ENCODE measurements at regions not wholly inside any gene's neighbourhood (a gene's known extent, or its start where the extent isn't known, plus 50 kb on each side); places are given as distances from the start of the nearest gene placed in this dataset.

DNA sequence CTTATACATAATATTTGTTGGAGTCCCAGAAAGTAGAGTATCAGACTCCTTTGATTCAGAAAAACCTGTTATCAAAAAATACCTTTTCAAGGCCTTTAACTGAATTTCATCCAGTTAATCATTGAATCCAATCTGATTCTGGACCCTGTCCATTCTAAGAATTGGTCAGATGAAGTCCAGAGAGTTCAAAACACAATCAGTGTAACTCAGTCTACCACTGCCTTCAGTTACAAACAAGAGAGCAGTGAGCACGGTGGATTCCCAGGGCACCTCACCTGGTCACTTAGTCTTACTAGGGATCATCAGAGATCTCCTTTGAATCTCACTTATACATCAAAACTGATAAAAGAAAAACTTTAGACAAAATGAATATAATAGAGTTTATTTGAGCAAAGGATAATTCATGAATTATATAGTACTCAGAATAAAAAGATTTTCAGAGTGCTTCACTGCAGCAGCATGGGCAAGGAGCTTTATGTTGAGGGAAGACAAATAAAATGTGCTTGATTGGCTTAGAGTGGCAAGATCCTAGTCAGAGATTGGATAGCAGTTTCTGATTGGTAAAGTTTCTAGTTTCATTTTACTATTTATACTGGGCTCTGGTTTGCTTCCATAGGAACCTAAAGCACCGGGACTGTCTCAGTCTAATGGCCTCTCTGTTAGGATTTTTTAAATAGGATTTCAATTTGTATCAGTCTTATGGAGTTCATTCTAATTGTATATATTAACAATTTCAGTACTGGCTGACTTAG lies 474.9 kb upstream of the GOLIM4 start:
- DNase-seq: no peak

DNA sequence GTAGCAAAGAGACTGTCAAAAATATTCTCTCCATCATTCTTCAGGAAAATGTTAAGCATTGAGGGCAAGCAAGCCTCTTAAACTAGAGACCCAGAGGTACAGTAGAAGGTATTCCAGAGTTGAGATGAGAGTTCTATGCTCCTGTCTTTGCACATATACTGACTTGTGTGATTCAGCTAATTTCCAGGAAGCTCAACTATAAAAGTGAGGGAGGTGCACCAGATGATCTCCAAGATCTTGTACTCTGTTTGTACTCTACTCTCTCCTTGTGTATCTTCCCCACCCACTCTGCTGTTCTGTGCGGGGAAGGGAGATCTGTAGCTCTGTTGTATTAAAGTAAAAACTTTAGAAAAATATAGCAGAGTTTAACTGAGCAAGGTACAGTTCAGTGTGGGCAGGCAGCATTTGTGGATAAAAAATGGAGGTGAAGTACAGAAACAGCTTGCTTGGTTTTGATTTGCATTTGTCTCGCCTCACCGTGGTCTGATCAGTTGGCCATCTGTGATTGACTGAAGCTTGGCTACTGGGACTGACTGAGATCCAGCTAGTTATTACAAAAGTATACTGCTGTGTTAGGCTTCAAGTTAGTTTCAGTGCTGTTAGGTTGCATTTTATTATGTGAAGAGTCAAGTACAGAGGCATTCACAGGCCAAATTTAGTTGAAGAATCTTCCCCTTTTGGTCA lies 463.1 kb upstream of the GOLIM4 start:
- DNase-seq: no peak

DNA sequence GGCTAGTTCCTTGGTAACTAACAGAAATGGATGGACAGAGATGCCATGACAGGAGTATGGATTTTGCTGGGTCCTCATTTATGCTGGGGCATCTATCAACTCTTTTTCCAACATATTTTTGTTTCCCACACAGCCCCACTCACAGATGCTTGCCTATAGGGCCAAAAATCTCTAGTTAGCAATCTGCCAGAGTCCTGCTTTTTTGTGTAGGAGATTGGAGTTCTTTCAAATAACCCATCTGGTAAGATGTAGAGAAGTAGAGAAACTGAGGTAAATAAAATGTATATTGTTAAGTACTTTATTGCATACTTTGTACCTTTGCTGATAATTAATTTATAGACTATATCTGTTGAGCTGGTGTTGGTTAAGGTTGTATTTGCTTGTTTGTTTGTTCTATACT lies 456.5 kb upstream of the GOLIM4 start:
- no peak for DNase-seq

DNA sequence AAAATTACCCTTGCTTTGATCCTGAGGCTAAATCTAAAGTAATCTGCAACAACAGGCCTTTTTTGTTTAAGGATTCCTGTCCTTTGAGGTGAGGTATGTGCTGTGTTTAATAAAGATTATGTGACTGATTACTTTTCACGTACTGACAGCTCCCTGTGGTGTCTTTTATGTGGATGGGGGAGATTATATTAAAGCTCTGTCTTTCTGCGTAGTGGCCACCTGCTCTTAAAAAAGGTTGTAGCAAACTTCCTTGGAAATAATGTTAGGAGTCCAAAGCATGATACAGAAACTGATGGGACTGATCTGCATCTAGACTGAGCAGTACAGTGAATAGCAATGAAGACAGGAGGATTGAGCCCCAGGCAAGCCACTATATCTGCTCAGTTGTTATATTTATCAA lies 453.0 kb upstream of the GOLIM4 start:
- no peak for DNase-seq

- no peak for DNase-seq
Observed at GRCh38 chr3:168546707-168547106, 451.0 kb upstream of the GOLIM4 start.

DNA sequence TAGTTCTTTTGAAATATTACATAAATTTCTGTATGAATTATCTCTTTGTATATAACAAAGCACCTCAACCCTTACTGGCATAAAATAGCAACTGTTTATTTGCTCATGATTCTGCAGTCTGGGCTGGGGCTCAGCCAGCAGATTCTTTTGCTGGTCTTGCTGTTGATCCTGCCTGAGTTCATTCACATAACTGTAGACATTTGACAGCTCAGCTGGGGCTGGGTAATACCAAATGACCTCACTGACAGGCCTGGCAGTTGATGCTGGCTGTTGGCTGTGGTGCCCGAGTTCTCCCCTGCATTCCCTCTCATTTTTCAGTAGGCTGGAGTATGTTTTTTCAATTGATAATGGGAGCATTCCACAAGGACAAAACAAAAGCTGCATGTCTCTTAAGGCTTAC lies 449.9 kb upstream of the GOLIM4 start:
- no peak for DNase-seq

- no peak for DNase-seq
Observed at GRCh38 chr3:168544097-168544957, 448.6 kb upstream of the GOLIM4 start.

DNA sequence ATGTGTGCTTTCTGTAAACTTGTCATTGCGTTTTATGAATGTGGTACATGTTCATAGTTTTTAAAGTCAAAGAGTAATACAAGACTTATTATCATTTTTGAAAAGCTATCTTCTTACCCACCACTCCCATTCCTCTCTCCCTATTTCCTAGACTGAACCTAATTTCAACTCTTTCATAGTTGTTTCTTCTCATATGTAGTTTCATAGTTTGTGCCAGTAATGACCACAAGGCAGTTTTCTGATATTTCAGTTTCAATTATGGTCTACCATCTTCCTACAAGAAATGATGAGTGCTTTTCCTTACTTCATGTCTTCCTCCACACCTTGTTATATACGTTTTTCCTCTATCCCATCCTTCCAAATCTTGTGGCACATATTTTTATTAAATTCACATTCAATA lies 445.0 kb upstream of the GOLIM4 start:
- DNase-seq: no peak

GRCh38 chr3:168539909-168540308 lies 444.2 kb upstream of the GOLIM4 start:
- DNase-seq: no peak

DNA sequence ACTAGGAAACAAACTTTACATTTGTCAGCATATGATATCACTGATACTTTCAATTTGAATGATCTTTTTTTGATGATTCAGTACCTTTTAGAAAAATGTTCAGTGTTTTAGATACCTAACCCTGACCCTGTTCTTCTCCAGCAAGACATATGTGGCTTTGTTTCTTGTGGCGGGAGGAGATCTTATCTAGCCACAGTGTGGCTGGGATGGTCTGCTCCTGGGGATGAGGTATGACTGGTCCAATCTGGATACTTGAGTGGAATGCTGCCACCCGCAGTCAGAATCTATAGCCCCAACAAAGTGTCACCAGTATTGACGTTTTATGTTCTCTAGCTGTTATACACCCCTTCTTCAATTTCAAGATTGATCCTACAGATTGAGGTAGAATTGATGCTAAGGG lies 439.0 kb upstream of the GOLIM4 start:
- DNase-seq: no peak

GRCh38 chr3:168533600-168533999 lies 437.9 kb upstream of the GOLIM4 start:
- DNase-seq: no peak

GRCh38 chr3:168532135-168532534 lies 436.4 kb upstream of the GOLIM4 start:
- no peak for DNase-seq

GRCh38 chr3:168531116-168531515 lies 435.4 kb upstream of the GOLIM4 start:
- DNase-seq: no peak

DNA sequence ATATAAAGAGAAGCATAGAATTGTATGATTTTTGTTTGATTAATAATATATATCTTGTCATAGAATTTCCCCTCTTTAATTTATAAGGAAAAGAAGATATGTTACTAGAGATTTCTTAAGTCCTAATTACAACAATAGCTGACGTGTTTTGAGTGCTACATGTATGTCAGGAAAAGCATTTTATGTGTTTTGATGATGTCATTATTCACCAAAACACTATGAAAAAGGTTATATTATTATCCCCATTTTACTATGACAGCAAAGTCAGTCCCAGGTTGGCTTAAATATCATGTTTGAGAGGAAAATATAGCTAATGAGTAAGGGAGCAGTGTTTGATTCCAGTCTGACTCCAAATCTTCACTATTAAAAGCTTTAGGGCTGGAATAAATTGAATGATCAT lies 428.4 kb upstream of the GOLIM4 start:
- no peak for DNase-seq

GRCh38 chr3:168517249-168518071 lies 421.7 kb upstream of the GOLIM4 start:
- no peak for DNase-seq

DNA sequence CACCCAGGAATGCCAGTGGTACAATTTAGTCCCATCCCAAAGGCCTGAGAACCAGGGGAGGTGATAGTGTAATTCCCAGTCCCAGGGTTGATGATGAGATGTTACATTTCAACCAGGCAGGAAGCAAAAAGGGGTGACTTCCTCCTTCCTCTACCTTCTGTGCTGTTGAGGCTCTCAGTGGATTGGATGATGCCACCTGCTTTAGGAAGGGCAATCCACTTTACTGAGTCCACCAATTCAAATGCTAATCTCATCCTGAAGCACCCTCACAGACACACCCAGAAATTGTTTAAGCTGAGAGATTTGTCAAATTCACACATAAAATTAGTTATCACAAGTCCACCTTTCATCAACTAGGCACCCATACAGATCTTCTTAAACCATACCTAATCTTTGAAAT lies 418.5 kb upstream of the GOLIM4 start:
- no peak for DNase-seq

DNA sequence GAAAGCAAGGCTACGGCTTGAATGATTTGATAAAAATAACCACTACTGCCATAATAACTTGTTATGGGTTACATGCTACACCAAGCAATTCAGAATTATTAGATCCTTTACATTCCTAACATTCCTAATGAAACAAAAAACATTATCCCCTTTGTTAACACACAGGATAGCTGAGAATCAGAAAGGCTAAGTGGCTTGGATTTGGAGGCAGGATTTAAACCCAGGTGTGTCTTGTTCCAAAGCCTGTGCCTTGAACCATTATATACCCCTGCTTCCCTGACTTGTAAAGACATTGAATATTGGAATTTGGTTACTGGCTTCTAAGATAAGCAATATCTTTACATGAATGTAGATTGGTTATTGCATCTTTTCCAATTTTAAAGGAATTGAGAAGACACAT lies 417.1 kb upstream of the GOLIM4 start:
- DNase-seq: no peak

- no peak for DNase-seq
Observed at GRCh38 chr3:168511428-168512014, 415.8 kb upstream of the GOLIM4 start.

- no peak for DNase-seq
Observed at GRCh38 chr3:168506589-168506988, 410.9 kb upstream of the GOLIM4 start.

GRCh38 chr3:168501570-168501969 lies 405.8 kb upstream of the GOLIM4 start:
- no peak for DNase-seq

DNA sequence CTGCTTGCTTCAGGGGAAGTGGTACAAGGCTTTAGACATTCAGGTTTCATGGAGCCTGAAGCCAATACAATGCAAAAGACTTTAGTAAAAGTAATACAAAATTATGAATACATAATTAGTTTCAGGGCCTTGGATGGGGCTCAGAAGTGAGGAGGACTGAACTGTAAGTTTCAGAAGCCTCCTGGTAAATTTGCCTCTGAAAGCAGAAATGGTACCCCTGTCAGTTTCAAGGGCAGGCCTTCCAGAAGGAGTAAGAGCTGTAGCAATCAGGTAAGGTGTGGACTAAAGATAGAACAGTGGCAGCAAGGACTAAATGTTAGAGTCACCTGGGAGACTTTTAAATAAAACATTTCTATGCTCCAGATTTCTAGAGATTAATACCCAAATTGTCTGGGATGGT lies 402.5 kb upstream of the GOLIM4 start:
- no peak for DNase-seq

GRCh38 chr3:168497741-168498140 lies 402.0 kb upstream of the GOLIM4 start:
- DNase-seq: no peak

DNA sequence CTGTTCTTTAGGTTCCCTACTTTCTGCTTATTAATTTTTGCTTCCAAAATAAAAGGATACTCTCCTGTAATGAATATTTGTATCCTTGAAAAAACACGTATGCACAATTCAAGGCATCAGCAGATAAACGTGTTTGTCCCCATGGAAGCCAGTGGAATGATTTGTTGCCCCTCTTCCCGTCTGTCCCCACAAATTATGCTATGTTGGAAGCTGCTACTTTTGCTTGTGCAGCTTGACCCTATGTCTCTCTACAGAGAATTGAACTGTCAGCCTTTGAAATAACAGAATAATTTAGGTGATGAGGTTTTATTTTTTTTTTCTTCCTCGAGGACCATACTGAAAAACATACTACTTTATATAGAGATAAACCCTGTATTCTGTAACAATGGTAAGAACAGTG lies 401.5 kb upstream of the GOLIM4 start:
- DNase-seq: no peak
